GM12864 (cell line): ENCODE measurements at regions not wholly inside any gene's neighbourhood (a gene's known extent, or its start where the extent isn't known, plus 50 kb on each side); places are given as distances from the start of the nearest gene placed in this dataset.

Source experiments
- DNase-seq: peaks from one replicate; pipeline ENCODE4 v3.0.0-alpha.2; 2011; ENCODE audit warnings: low read depth
- H3K4me3 ChIP-seq: 2 replicates; pipeline ENCODE4 v1.5.1; 2011; ENCODE audit warnings: mild to moderate bottlenecking, low read depth, low read length, control low read depth
- TF ChIP-seq, protein P1 (sequence below): IDR thresholded peaks from 2 replicates; pipeline ENCODE4 v1.5.1; 2011; ENCODE audit warnings: low read depth, mild to moderate bottlenecking, moderate library complexity, low read length, control low read depth, inconsistent platforms; ENCODE audit errors: missing control alignments

DNA sequence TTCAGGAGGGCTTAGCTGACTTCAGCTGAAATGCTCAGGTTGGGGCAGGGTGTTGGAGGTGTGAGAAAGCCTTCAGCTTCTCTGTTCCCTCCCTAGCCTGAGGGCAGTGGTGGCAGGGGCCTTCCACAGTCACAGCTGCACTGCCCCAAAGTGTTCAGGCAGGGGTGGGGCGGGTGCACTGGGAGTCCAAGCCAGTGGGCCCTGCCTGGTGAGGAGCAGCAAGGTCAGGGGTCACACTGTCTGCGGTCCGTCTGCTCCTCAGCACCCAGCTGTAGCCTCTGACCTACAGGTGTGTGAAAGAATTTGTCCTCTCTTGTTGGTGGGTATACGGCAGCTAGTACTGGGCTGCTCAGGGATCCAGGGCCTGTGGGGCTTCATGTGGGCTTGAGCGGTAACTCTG lies 490.4 kb upstream of the NCAM2 start:
- TF ChIP-seq, protein P1, sequence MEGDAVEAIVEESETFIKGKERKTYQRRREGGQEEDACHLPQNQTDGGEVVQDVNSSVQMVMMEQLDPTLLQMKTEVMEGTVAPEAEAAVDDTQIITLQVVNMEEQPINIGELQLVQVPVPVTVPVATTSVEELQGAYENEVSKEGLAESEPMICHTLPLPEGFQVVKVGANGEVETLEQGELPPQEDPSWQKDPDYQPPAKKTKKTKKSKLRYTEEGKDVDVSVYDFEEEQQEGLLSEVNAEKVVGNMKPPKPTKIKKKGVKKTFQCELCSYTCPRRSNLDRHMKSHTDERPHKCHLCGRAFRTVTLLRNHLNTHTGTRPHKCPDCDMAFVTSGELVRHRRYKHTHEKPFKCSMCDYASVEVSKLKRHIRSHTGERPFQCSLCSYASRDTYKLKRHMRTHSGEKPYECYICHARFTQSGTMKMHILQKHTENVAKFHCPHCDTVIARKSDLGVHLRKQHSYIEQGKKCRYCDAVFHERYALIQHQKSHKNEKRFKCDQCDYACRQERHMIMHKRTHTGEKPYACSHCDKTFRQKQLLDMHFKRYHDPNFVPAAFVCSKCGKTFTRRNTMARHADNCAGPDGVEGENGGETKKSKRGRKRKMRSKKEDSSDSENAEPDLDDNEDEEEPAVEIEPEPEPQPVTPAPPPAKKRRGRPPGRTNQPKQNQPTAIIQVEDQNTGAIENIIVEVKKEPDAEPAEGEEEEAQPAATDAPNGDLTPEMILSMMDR: no peak
- H3K4me3 ChIP-seq: no peak overlapping the region
- DNase-seq: no peak

DNA sequence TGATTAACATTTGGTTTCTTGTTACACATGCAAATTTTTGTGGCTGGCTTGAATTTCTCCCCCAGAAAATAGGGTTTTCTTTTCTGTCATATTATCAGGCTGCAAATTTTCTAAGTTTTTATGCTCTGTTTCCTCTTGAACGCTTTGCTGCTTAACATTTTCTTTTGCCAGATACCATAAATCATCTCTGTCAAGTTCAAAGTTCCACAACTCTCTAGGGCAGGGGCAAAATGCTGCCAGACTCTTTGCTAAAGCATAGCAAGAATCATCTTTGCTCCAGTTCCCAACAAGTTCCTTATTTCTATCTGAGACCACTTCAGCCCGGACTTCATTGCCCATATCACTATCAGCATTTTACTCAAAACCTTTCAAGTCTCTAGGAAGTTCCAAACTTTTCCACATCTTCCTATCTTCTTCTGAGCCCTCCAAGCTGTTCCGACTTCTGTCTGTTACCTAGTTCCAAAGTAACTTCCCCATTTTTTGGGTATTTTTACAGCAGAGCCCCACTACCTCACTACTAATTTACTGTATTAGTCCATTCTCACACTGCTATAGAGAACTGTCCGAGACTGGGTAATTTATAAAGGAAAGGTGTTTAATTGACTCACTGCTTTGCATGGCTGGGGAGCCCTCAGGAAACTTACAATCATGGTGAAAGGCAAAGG lies 486.9 kb upstream of the NCAM2 start:
- no peak for DNase-seq
- TF ChIP-seq, protein P1: no peak
- H3K4me3 ChIP-seq: no peak overlapping the region

DNA sequence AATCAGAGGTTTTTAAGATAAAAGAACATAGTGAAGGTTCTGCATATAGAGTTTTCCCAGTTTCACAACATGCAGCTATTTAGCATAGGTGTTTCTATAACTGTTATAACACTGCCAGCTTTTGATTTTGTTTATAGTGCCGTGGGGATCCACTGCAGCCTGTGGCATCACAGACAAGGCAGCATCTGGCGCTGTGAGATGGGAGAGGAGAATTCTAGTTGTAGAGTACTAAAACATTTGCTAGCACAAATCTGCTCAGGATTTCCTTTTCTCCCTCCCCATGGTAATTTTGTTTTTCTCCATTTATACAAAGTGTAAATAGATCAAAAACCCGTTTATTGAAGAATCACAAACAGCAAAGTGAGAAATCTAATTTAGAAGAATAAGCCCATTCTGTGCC lies 482.8 kb upstream of the NCAM2 start:
- no peak for DNase-seq
- TF ChIP-seq, protein P1: no peak

DNA sequence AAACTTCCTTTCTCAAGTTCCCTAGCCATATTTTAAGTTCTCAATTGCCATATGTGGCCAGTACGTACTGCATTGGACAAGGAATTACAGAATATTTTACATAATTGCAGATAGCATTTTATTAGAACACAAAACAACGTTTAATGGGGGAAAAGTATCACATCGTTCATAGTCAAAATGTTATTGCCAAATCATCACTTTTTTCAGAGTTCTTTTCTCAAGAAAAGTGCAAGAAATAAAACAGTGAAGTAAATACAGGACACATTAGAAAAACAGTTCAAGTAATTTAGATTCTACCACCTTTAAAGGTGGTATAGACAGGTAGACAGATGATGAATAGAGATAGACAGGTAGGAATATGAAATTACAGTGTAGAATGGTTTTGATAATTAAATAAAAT lies 479.1 kb upstream of the NCAM2 start:
- H3K4me3 ChIP-seq: no peak overlapping the region
- no peak for DNase-seq
- TF ChIP-seq, protein P1: no peak

More for the DNA sequence above, 482.8 kb upstream of the NCAM2 start:
- H3K4me3 ChIP-seq: no peak overlapping the region

DNA sequence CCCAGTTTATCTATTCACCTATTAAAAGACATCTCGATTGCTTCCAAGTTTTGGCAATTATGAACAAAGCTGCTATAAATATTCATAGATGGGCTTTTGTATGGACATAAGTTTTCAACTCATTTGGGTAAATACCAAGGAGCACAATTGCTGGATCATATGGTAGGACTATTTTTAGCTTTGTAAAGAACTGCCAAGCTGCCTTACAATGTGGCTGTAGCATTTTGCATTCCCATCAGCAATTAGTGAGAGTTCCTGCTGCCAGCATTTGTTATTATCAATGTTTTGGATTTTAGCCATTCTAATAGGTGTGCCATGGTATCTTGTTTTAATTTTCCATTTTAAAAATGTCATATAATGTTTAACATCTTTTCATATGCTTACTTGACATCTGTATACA lies 475.6 kb upstream of the NCAM2 start:
- H3K4me3 ChIP-seq: no peak overlapping the region
- TF ChIP-seq, protein P1: no peak
- DNase-seq: no peak

DNA sequence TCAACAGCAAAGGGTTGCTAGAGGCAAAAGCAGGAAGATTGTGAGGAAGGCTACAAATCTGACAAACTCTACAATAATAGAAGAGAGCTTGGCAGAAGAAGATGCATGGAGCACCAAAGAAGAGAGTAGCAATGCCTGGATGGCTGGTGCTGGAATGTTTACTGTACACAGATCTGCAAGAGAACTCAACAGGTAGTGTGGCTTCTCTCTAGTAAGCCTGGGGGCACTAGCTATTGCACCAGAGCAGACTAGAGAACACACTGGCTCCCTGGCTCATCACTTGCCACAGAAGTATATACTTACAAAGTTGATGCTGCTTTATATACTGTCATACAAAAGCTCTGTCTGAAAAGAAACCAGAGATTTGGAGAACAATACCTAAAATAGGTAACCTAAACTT lies 475.0 kb upstream of the NCAM2 start:
- TF ChIP-seq, protein P1: no peak
- DNase-seq: no peak
- H3K4me3 ChIP-seq: no peak overlapping the region
